PC-9 (cell line): ENCODE measurements at regions not wholly inside any gene's neighbourhood (a gene's known extent, or its start where the extent isn't known, plus 50 kb on each side); places are given as distances from the start of the nearest gene placed in this dataset.
A peak's percentile ranks its signal among the peaks of the same experiment; 100 is the strongest.
"Not testable (repeated sequence)": the region's sequence is repeated elsewhere in the genome, so short reads cannot be mapped to it uniquely, and the experiment has no call there.

Source experiments
- BruUV-seq: library from RNA; stranded (reverse); fragments of 400-500 nt; replicated peaks from 2 replicates; lab custom pipeline; 2021; lab: Mats Ljungman, UMichigan
- CTCF ChIA-PET: fragments of 300-600 bp; sonication (Branson Sonifier 250); formaldehyde crosslinking; loops from one replicate; lab custom pipeline; 2022; ENCODE audit warnings: antibody characterized with exemption; lab: Charles Lee
- POLR2A ChIA-PET: fragments of 300-600 bp; sonication (Branson Sonifier 250); formaldehyde crosslinking; loops from one replicate; lab custom pipeline; 2022; ENCODE audit warnings: antibody characterized with exemption; ENCODE audit not compliant: unreplicated experiment; lab: Charles Lee
- DNase-seq, 2 experiments: peaks; one replicate each; pipeline versions ENCODE4 v3.0.0 to v3.0.0-alpha.2; 2015 to 2022; ENCODE audit warnings: mixed read lengths in 1 of 2
- H2AFZ ChIP-seq: fragments of 200-600 bp; sonication (generic); 2 replicates; pipeline ENCODE4 v1.8.1; 2017; ENCODE audit warnings: antibody characterized with exemption
- H3F3A ChIP-seq: fragments of 200-600 bp; sonication (generic); 2 replicates; pipeline ENCODE4 v1.8.1; 2017; ENCODE audit warnings: antibody characterized with exemption, mild to moderate bottlenecking, low read depth; ENCODE audit not compliant: insufficient read depth
- H3K27ac ChIP-seq: fragments of 200-600 bp; sonication (generic); 2 replicates; pipeline ENCODE4 v1.6.1; 2016; ENCODE audit warnings: mixed run types
- H3K27me3 ChIP-seq: fragments of 200-600 bp; sonication (generic); 2 replicates; pipeline ENCODE4 v1.6.1; 2016; ENCODE audit warnings: low read depth, mixed run types; ENCODE audit not compliant: insufficient read depth
- H3K36me3 ChIP-seq: fragments of 200-600 bp; sonication (generic); 2 replicates; pipeline ENCODE4 v1.6.1; 2016; ENCODE audit warnings: low read depth, mixed run types
- H3K4me1 ChIP-seq: fragments of 200-600 bp; sonication (generic); replicated peaks from 2 replicates; pipeline ENCODE4 v1.6.1; 2016; ENCODE audit warnings: mixed run types; ENCODE audit not compliant: insufficient read depth
- H3K4me2 ChIP-seq: fragments of 200-600 bp; sonication (generic); 2 replicates; pipeline ENCODE4 v1.6.1; 2017; ENCODE audit warnings: mixed run types
- H3K4me3 ChIP-seq: fragments of 200-600 bp; sonication (generic); 2 replicates; pipeline ENCODE4 v1.6.1; 2016; ENCODE audit warnings: mixed run types
- H3K79me2 ChIP-seq: fragments of 200-600 bp; sonication (generic); 2 replicates; pipeline ENCODE4 v1.6.1; 2017; ENCODE audit warnings: low read depth, mixed run types
- H3K9me2 ChIP-seq: fragments of 200-600 bp; sonication (generic); 2 replicates; pipeline ENCODE4 v1.8.1; 2017; ENCODE audit warnings: mild to moderate bottlenecking; ENCODE audit not compliant: insufficient read depth
- H3K9me3 ChIP-seq: fragments of 200-600 bp; sonication (generic); 2 replicates; pipeline ENCODE4 v1.8.1; 2016; ENCODE audit warnings: low read depth; ENCODE audit not compliant: insufficient read depth
- H4K20me1 ChIP-seq: fragments of 200-600 bp; sonication (generic); 2 replicates; pipeline ENCODE4 v1.8.1; 2017; ENCODE audit not compliant: insufficient read depth
- EZH2 ChIP-seq: fragments of 200-600 bp; sonication (generic); IDR thresholded peaks from 2 replicates; pipeline ENCODE4 v1.8.0; 2017; ENCODE audit warnings: antibody characterized with exemption, low read depth
- intact Hi-C: fragments of 100-400 bp; cut with micrococcal nuclease; formaldehyde crosslinking; loops from one replicate; pipeline ENCODE4 v1.10.0; 2022; ENCODE audit not compliant: unreplicated experiment
- TF ChIP-seq, protein P1 (sequence below): fragments of 200-600 bp; sonication (generic); conservative IDR thresholded peaks from 2 replicates; pipeline ENCODE4 v1.6.1; 2017; ENCODE audit warnings: mixed run types, antibody characterized with exemption, mild to moderate bottlenecking, moderate library complexity

DNA sequence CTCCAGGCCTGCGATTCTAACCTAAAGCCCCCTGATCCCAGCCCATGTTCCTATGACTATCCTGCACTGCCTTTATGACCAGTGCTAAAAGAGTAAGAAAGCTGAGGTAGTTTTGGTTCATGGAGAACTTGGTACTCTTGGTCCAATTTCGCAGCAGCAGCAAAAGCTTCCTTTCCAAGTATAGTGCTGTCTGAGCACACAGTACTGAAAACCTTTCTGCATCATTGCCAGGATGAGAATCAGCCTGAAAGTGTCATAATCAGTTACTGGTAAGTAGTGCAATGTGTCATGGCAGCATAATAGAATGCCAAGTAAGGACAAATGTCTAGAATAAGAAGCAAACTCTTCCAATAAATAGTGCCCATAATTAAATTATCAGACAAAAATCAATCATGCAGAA lies 889.6 kb upstream of the ADGRL4 start:
- H3K4me3 ChIP-seq: no peak overlapping the region
- H2AFZ ChIP-seq: no peak overlapping the region
- no peaks in the 10 kb centered on the region for H3K27me3 ChIP-seq
- H3K4me1 ChIP-seq: no peaks in the 10 kb centered on the region
- H3K27ac ChIP-seq: no peak overlapping the region
- no peak for DNase-seq
- intact Hi-C loops: no loop called here
- POLR2A ChIA-PET: no interaction called here
- H4K20me1 ChIP-seq: no peaks in the 10 kb centered on the region
- H3F3A ChIP-seq: no peaks in the 10 kb centered on the region
- no peaks in the 10 kb centered on the region for H3K9me2 ChIP-seq
- H3K4me2 ChIP-seq: no peak overlapping the region
- no peaks in the 10 kb centered on the region for H3K36me3 ChIP-seq
- no peaks in the 10 kb centered on the region for H3K79me2 ChIP-seq
- CTCF ChIA-PET: no interaction called here
- no peaks in the 10 kb centered on the region for H3K9me3 ChIP-seq
- TF ChIP-seq EZH2: no peak
- TF ChIP-seq, protein P1, sequence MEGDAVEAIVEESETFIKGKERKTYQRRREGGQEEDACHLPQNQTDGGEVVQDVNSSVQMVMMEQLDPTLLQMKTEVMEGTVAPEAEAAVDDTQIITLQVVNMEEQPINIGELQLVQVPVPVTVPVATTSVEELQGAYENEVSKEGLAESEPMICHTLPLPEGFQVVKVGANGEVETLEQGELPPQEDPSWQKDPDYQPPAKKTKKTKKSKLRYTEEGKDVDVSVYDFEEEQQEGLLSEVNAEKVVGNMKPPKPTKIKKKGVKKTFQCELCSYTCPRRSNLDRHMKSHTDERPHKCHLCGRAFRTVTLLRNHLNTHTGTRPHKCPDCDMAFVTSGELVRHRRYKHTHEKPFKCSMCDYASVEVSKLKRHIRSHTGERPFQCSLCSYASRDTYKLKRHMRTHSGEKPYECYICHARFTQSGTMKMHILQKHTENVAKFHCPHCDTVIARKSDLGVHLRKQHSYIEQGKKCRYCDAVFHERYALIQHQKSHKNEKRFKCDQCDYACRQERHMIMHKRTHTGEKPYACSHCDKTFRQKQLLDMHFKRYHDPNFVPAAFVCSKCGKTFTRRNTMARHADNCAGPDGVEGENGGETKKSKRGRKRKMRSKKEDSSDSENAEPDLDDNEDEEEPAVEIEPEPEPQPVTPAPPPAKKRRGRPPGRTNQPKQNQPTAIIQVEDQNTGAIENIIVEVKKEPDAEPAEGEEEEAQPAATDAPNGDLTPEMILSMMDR: no peak
- BruUV-seq: no TSS peak

DNA sequence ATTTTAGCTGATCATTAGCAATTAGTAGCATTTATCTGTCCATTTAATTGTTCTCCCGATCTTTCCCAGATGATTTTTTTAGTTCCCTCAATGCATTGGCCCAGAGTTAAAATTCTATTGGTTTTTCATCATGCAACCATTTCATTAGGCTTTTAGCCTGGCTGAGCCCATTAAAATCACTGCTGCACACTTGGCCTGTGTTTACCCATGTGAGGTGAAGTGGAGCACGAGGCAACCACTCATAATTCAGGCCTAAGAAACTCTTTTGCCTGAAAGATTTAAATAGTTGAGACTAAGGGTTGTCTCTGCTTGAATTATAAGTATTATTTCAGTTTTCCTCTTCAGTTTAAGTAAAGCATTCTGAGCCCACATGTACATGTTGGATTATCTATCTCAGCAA lies 889.0 kb upstream of the ADGRL4 start:
- BruUV-seq: no TSS peak
- TF ChIP-seq, protein P1: no peak
- TF ChIP-seq EZH2: no peak
- Histone ChIP-seq H3K4me1 (no peaks in the 10 kb centered on the region), H3K27ac (no peak overlapping the region), H3K9me3 (no peaks in the 10 kb centered on the region), H3K27me3 (no peaks in the 10 kb centered on the region), H3K4me3 (no peak overlapping the region), H3K79me2 (no peaks in the 10 kb centered on the region), H3K36me3 (no peaks in the 10 kb centered on the region), H3K4me2 (no peak overlapping the region), H3K9me2 (no peaks in the 10 kb centered on the region), H4K20me1 (no peaks in the 10 kb centered on the region), H2AFZ (no peak overlapping the region), H3F3A (no peaks in the 10 kb centered on the region)
- ChIA-PET CTCF (no interaction called here), POLR2A (no interaction called here)
- DNase-seq: no peak
- intact Hi-C loops: no loop called here

DNA sequence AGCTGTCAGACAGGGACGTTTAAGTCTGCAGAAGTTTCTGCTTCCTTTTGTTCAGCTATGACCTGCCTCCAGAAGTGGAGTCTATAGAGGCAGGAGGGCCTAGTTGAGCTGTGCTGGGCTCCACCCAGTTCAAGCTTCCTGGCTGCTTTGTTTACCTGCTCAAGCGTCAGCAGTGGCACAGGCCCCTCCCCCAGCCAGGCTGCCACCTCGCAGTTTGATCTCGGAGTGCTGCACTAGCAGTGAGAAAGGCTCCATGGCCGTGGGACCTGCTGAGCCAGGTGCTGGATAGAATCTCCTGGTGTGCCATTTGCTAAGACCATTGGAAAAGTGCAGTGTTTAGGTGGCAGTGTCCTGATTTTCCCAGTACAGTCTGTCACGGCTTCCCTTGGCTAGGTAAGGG lies 887.6 kb upstream of the ADGRL4 start:
- CTCF ChIA-PET, H3F3A ChIP-seq, POLR2A ChIA-PET, H4K20me1 ChIP-seq, H3K79me2 ChIP-seq, H3K36me3 ChIP-seq, H3K9me2 ChIP-seq, H3K4me1 ChIP-seq, intact Hi-C loops, H3K27ac ChIP-seq, BruUV-seq, H3K27me3 ChIP-seq, H3K9me3 ChIP-seq: not testable (repeated sequence)
- Histone ChIP-seq H3K4me2 (peak overlapping the region; percentile 48), H2AFZ (peak overlapping the region; percentile 66; the same call in 1 of the 2 replicates), H3K4me3 (peak overlapping the region; percentile 13; the same call in 1 of the 2 replicates)
- peak in 1 of 2 experiments; percentile 6 for DNase-seq

DNA sequence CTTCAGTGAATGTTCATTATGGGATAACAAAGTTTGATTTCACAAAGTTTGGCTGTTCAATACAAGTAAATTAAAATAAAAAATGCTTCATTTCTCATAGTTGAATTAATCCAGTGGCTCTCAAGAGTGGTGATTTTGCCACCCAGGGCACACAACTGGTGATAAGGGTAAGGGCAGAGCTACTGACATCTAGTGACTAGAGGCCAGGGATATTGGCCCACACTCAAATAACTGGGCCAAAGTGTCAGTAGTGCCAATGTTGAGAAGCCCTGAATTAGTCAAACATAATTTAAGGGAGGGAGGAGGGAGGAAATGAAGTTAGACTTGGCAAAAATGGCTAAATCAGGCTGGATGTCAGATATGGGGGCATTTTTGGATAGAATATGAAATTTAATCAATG lies 880.5 kb upstream of the ADGRL4 start:
- DNase-seq: no peak
- Histone ChIP-seq H3K9me3 (no peaks in the 10 kb centered on the region), H3K36me3 (no peaks in the 10 kb centered on the region), H3K9me2 (no peaks in the 10 kb centered on the region), H4K20me1 (no peaks in the 10 kb centered on the region), H3K27me3 (no peaks in the 10 kb centered on the region), H3K4me2 (no peak overlapping the region), H3K4me1 (no peaks in the 10 kb centered on the region), H3K79me2 (no peaks in the 10 kb centered on the region), H3K27ac (no peak overlapping the region), H3F3A (no peaks in the 10 kb centered on the region), H3K4me3 (no peak overlapping the region), H2AFZ (no peak overlapping the region)
- ChIA-PET POLR2A (no interaction called here), CTCF (no interaction called here)
- TF ChIP-seq, protein P1: no peak
- TF ChIP-seq EZH2: no peak
- BruUV-seq: no TSS peak
- intact Hi-C loops: no loop called here
